ENCODE measurements at regions not wholly inside any gene's neighbourhood (a gene's known extent, or its start where the extent isn't known, plus 50 kb on each side); places are given as distances from the start of the nearest gene placed in this dataset.
"Not testable (repeated sequence)": the region's sequence is repeated elsewhere in the genome, so short reads cannot be mapped to it uniquely, and the experiment has no call there.

- no peak for DNase-seq (ENCODE audit: low spot score)
Observed at GRCh38 chr1:213324859-213325258, 273.8 kb downstream of the RPS6KC1 start.

- DNase-seq (ENCODE audit: low spot score), result no peak
Observed at GRCh38 chr1:213325482-213325881, 274.4 kb downstream of the RPS6KC1 start.

- no peak for DNase-seq (ENCODE audit: low spot score)
Observed at GRCh38 chr1:213326281-213327016, 275.4 kb downstream of the RPS6KC1 start.

DNA sequence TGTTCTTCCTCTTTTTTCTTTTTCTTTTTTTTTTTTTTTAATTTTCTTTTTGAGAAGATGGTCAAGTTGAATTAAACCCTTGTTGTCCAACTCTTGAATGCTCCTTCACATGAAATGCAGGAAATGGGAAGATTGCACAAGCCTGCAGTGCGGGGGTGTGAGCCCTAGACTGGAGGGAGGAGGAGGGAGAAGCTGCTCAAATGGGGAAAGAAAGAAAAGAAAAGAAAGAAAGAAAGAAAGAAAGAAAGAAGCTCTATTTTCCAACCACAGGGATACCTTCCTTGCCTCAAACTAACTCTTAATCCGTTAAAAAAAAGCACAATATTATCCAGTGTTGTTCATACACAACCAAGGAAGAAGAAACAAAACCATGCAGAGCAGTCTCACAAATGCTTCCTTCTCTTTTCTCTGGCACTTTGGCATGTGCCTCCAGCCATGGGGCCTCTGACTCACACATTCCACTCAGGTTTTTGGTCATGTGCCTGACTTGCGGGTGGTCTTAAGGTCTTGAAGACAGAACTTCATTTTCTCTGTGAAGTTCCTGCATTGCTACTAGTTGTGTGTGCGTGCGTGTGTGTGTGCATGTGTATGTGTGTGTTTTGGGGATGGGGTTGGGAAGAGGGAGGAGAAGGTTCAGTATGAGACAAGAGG is 276.1 kb downstream of the RPS6KC1 start:
- DNase-seq (ENCODE audit: low spot score), result peak; percentile 39

- DNase-seq (ENCODE audit: low spot score), result no peak
Observed at GRCh38 chr1:213329406-213330008, 278.5 kb downstream of the RPS6KC1 start.

DNA sequence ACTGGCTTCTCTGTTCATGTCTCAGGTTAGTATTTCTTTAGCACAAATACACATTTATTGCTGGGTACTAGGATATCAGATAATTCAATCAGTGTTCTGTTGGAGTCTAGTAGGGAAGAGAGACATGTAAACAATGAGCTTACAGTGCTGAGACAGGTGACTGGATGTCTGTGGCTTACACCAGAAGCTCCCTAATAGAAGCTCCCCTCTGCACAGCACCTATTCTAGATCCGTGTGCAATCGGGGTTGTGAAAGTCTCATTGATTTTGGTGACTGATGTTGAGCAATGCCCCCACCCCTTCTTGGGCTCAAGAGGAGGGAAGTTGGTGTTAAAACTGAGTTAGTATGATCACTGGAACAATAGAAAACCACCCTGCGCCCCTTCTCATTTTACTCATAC is 279.2 kb downstream of the RPS6KC1 start:
- no peak for DNase-seq (ENCODE audit: low spot score)

DNA sequence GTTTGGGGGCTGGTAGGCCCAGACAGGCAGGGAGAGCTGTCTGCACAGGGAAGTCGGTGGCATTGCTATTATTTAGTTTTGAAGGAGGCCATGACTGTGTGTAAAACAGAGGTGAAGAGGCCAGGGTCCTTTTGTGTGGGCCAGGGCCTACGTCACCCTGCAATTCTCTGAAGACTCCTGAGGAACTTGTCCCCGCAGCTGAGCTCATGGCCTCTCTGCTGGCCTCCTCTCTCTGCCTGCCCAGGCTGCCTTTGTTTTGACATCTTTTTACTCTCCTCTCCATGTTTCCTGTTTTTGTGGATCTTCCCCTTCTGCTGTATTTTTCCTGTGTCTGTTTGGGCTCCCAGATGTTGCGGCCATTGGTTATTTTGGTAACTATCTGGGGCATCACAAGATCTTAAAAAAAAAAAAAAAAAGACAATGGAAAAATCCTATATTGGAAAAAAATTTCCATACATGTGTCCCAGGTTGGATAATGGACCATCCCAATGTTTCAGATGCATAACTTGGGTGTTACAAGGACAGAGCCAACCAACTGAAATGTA is 280.7 kb downstream of the RPS6KC1 start:
- DNase-seq (ENCODE audit: low spot score), result no peak

DNA sequence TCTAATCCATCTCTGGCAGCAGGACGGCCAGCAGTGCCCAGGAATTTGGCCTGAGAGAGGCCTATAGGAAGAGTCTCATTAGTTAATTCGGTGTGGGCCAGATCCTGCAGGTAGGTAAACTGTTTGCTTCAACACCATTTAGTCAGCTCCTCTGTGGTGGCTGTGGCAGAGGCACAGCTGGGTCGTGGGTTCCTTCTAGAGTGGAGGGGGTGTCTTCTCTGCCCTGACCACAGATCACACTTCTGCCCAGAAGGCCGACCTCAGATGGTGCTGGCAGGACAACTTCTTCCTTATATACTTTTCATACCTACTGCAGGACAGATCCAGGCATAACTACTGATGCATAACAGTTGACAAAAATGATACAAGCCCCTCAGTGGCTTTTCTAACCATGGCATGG is 281.4 kb downstream of the RPS6KC1 start:
- no peak for DNase-seq (ENCODE audit: low spot score)

DNA sequence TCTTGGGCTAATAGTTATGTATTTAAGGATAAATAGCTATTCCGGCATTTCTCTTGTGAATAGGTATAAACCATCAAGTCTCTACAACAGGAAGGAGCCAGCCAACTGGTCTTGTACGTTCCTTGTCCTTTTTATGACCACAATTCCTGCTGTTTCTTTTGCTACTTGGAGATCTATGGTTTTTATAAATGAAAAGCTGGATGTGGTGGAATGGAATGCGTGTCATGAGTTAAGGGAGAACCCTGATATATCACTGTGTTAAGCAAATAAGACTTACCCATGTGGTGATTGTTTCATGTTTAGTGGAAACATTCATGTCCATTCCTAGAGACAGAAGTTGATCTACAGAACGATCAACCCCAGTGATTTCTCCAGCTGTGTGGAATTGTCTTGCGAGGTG is 282.1 kb downstream of the RPS6KC1 start:
- DNase-seq (ENCODE audit: low spot score), result no peak

DNA sequence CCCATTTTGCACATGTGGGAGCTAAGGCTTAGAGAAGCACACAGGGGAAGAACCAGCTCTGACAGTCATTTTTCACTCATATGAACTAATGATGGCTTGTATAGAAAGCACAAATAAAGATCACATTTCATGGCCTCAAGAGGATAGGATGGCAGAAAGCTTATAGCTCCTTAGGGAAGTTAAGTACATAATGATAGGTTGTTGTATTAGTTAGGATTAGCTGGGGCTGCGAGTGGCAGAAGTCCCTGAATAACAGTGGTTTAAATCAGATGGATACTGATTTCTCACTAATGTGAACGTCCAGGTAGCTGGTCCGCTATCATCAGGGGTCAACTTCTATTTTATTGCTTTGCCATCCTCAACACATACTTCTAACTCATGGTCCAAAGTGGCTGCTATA is 284.0 kb downstream of the RPS6KC1 start:
- DNase-seq (ENCODE audit: low spot score), result no peak

DNA sequence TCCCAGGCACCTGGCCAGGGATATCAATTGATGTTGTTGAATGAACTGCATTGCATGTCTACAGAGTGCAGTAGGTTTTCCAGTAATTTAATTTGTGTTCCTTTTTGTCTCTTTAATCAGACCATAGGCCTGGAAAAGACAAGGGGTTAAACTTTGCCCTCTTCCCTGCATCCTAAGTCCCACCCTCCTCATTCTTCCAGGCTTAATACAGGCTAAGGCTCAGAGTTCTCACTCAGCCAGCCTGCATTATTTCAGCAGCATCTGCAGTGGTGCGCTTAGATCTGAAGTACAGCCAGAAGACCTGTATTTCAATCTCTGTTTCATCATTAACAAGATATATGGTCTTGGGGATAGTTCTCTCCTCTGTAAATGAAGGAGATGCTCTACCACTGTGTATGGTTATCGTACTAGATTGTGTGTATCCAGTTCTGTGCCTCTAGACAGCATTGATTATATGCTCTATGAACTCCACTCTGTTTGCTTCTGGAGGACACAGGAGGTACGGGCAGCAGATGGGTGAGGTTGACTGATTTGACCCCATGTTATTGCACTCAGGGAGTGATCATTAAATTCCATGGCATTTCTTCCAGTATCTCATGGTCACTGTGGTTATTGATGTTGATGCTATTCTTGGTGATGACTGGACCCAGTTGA is 286.1 kb downstream of the RPS6KC1 start:
- DNase-seq (ENCODE audit: low spot score), result no peak

GRCh38 chr1:213340593-213340992 is 289.6 kb downstream of the RPS6KC1 start:
- DNase-seq (ENCODE audit: low spot score), result no peak

DNA sequence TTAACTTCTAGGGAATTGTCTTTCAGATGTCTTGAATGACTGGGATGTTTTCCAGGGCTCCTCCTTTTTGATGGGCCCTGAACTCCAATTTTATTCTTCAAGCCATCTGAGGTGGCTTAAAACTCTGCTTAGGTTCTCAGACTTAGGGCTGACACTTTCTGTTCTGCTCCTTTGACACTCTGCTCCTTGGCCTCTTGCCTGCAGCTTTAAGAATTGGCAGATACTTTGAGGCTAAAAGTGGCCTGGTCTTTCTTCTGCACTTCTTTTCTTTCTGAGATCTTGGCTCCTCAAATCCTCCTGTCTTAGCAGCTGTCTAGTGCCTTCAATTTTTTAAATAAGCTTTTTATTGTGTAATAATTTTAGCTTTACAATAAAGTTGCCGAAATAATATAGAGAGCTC is 294.6 kb downstream of the RPS6KC1 start:
- no peak for DNase-seq (ENCODE audit: low spot score)

GRCh38 chr1:213357403-213357802 is 306.4 kb downstream of the RPS6KC1 start:
- no peak for DNase-seq (ENCODE audit: low spot score)

DNA sequence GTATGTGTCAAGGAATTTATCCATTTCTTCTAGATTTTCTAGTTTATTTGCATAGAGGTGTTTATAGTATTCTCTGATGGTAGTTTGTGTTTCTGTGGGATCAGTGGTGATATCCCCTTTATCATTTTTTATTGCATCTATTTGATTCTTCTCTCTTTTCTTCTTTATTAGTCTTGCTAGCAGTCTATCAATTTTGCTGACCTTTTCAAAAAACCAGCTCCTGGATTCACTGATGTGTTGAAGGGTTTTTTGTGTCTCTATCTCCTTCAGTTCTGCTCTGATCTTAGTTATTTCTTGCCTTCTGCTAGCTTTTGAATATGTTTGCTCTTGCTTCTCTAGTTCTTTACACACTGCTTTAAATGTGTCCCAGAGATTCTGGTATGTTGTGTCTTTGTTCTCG is 307.3 kb downstream of the RPS6KC1 start:
- not testable (repeated sequence) for DNase-seq (ENCODE audit: low spot score)

DNA sequence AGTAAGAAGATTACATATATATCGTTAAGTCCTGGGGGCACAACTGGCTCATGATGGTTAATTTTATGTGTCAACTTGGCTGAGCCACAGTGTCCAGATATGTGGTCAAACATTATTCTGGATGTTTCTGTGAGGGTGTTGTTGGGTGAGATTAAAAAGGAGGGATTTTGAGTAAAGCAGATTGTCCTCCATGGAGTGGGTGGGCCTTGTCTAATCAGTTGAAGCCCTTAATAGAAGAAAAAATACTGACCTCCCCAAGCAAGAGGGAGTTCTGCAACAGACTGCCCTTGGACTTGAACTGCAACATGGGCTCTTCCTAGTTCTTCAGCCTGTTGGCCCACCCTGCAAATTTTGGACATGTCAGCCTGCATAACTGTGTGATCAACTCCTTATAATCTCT is 311.6 kb downstream of the RPS6KC1 start:
- DNase-seq (ENCODE audit: low spot score), result no peak

DNA sequence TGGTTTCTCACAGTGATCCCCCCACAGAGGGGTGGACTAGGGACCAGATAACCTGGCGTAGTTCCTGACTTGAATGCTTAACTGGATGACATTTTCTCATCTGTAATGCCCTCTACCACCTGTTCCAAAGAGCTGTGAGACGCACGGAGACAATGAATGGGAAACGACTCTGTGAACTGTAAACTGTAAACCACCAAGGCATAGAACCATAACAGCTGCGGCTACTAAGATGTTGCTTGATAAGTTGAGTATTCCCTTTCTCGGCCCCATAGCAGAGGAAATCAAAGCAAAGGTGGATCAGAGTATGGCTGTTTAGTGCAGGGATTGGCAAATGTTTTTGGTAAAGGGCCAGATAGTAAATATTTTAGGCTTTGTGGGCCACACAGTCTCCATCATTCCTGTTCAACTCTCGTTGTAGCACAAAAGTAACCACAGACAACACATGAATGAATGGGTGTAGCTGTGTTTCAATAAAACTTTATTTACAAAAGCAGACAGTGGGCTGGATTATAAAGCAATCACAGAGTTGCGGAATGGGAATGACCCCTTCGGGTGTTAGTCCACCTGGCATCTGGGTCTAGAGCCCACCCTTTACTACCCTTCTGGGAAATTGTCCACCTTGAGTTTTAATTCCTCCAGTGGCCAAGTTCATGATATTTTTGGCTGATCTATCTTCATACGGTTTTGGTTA is 315.2 kb downstream of the RPS6KC1 start:
- no peak for DNase-seq (ENCODE audit: low spot score)

GRCh38 chr1:213369465-213369864 is 318.4 kb downstream of the RPS6KC1 start:
- no peak for DNase-seq (ENCODE audit: low spot score)

DNA sequence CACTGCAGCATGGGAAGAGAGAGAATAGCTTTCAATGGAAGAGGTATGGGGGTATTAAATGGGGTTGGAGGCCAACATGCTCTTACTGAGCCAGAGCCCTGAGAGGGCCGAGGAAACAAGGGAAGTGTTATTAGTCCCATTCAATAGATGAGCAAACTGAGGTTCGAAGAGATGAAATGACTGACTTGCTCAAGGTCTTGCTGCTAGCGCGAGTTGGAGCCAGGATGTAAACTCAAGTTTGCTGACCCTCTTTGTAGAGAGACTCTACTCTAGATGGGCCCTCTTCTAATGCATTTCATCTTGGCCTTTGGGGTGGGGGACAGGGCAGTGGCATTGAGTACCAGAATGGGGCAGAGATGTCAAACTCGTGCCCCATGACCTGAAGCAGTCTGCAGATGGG is 319.5 kb downstream of the RPS6KC1 start:
- DNase-seq (ENCODE audit: low spot score), result no peak

- no peak for DNase-seq (ENCODE audit: low spot score)
Observed at GRCh38 chr1:213371525-213371846, 320.4 kb downstream of the RPS6KC1 start.

GRCh38 chr1:213371847-213372619 is 321.0 kb downstream of the RPS6KC1 start:
- no peak for DNase-seq (ENCODE audit: low spot score)

All from mucosa of gallbladder (tissue), 1 donor.